Choroid plexus epithelial cell (primary cell): ENCODE measurements at regions not wholly inside any gene's neighbourhood (a gene's known extent, or its start where the extent isn't known, plus 50 kb on each side); places are given as distances from the start of the nearest gene placed in this dataset.

Experiments used
- DNase-seq: peaks from one replicate; pipeline ENCODE4 v3.0.0-alpha.2; 2010; ENCODE audit warnings: low read depth
- H3K4me3 ChIP-seq: 2 replicates; pipeline ENCODE4 v1.5.1; 2011; ENCODE audit warnings: low read depth, mild to moderate bottlenecking, control low read depth, low read length, moderate library complexity
- CTCF ChIP-seq: conservative IDR thresholded peaks from 2 replicates; pipeline ENCODE4 v1.5.1; 2011; ENCODE audit warnings: low read depth, mild to moderate bottlenecking, control low read depth, inconsistent platforms, low read length, moderate library complexity

GRCh38 chr2:58664523-58665151, 423.5 kb upstream of the FANCL start:
- H3K4me3 ChIP-seq = no peak overlapping the region
- TF ChIP-seq CTCF = no peak
- DNase-seq = no peak

- H3K4me3 ChIP-seq = no peak overlapping the region
- no peak for TF ChIP-seq CTCF
- no peak for DNase-seq
These were observed 418.9 kb upstream of the FANCL start for GRCh38 chr2:58660046-58660445.

- H3K4me3 ChIP-seq = no peak overlapping the region
- DNase-seq = no peak
- TF ChIP-seq CTCF = no peak
These were observed 414.0 kb upstream of the FANCL start for GRCh38 chr2:58655152-58655551.

GRCh38 chr2:58651930-58652329, 410.8 kb upstream of the FANCL start:
- TF ChIP-seq CTCF = no peak
- no peak overlapping the region for H3K4me3 ChIP-seq
- no peak for DNase-seq

GRCh38 chr2:58650781-58651180, 409.7 kb upstream of the FANCL start:
- TF ChIP-seq CTCF = no peak
- DNase-seq = no peak

GRCh38 chr2:58649756-58650155, 408.6 kb upstream of the FANCL start:
- no peak overlapping the region for H3K4me3 ChIP-seq
- DNase-seq = no peak
- no peak for TF ChIP-seq CTCF

More at GRCh38 chr2:58650781-58651180, 409.7 kb upstream of the FANCL start:
- H3K4me3 ChIP-seq = no peak overlapping the region

GRCh38 chr2:58645017-58645416, 403.9 kb upstream of the FANCL start:
- H3K4me3 ChIP-seq = no peak overlapping the region
- no peak for DNase-seq
- no peak for TF ChIP-seq CTCF
